NCI-H1694 (cell line): ENCODE measurements at regions not wholly inside any gene's neighbourhood (a gene's known extent, or its start where the extent isn't known, plus 50 kb on each side); places are given as distances from the start of the nearest gene placed in this dataset.

Source experiments
- DNase-seq: peaks from one replicate; lab custom pipeline; 2025; lab: John Stamatoyannopoulos, UW

DNA sequence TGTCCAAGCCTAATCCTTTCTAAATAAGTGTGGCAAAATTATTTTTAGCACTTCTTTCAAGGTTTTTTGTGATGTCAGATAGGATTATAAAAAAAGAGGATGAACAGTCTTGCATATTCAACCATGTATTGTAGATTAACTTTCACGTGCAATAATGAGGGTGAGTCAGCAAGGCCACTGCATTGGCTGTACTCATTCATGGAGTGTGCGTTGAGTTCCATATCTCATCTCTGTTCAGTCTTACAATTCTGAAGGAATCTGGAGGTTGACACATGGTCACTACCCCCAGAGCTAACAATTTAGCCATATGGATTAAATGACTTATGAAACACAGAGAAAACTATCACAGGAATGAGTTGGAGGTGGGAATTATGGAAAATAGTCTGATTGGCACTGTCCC lies 810.5 kb downstream of the SLC4A3 start:
- DNase-seq = no peak

- DNase-seq = no peak
Observed at GRCh38 chr2:220440731-220441130, 813.3 kb downstream of the SLC4A3 start.

DNA sequence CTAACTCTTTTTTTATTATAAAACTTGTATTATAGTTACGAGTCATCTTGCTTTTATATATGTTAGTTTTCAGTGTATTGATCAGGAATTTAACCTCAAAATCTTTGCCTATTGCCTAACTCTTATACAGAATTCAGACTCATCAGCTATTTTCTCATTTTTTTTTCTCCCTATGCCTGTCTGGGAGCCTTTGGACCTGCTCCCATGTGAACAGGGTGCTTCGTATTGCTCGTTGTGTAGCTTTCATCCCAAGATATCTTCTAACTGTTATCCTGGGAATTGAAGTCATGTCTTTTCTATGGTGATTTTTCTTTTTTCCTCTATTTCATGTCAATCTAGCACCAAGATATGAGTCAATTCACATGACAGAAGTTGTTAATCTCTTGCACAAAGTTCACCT lies 814.0 kb downstream of the SLC4A3 start:
- no peak for DNase-seq

DNA sequence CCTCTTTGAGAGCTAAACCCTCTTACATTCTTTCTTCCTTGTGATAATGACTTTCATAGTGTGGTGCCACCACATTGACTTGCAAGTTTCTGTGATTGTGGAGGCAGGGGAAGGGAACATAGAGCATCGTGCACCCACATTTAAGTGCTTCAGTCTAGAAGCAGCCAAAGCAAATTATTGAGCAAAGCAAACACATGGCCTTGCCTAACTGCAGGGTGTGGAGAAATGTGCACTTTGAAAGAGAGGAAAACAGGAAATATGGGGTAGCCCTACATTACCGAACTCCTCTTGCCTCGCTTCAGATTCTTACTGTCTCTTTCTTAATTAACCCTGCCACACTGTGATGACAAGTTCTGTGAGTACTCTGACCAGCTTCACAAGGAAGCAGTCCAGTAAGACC lies 814.6 kb downstream of the SLC4A3 start:
- no peak for DNase-seq

- no peak for DNase-seq
Observed at GRCh38 chr2:220445429-220446105, 818.1 kb downstream of the SLC4A3 start.

GRCh38 chr2:220446106-220446712 lies 818.8 kb downstream of the SLC4A3 start:
- DNase-seq = no peak

DNA sequence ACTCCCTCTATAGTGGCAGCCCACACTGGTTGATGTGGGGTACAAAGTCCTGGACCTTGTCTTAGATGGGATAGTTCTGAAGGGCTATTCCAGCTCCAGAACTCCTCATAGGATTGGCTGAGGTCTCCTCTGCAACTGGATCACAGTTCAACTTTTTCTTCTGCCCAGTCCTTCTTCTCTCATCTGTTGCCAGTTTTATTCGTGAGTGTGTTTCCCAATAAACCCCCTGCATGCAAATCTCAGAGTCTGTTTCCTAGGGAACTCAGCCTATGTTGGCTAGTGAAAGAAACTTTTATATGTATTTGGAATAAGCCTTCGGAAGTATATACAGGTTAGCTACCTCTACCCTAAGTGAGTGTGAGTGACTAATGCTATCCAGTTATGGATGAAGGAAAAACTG lies 823.4 kb downstream of the SLC4A3 start:
- no peak for DNase-seq

DNA sequence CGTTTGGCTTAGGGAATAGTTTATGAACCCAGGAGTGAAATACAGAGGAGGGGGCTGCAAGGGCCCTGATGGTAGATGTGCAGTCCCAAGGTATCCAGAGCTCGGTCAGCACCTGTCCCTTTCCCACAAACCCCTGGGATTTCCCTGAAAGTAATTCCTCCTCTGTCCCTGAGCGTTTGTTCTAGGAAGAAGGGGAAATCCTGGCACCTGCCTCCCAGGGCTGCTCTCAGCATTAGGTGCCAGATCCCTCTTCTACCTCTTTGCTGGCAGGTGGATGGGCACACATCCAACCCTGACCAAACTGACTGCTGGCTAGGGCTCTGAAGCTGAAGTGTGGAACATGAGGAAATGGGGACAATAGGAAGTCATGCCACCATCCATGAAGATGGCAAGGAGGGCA lies 824.0 kb downstream of the SLC4A3 start:
- no peak for DNase-seq

DNA sequence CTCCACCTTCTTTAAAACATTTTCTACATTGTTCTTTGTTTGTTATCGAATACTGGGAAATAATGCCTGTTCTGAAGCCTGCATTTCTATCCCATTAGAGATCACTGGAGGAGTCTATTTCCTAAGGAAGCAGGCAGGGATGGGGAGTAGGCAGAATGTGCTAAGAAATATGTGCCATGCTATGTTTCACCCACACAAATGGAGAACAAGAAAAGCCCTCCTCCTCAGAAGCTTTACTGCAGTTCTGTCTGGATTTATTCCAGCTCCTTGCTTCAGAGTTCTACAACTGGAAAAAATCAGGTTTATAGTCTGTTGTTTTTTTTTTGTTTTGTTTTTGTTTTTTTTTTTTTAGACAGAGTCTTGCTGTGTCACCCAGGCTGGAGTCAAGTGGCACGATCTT lies 825.1 kb downstream of the SLC4A3 start:
- DNase-seq = no peak

GRCh38 chr2:220455351-220455990 lies 828.0 kb downstream of the SLC4A3 start:
- DNase-seq = no peak

- no peak for DNase-seq
Observed at GRCh38 chr2:220458051-220458450, 830.6 kb downstream of the SLC4A3 start.

GRCh38 chr2:220460257-220460985 lies 833.0 kb downstream of the SLC4A3 start:
- no peak for DNase-seq

DNA sequence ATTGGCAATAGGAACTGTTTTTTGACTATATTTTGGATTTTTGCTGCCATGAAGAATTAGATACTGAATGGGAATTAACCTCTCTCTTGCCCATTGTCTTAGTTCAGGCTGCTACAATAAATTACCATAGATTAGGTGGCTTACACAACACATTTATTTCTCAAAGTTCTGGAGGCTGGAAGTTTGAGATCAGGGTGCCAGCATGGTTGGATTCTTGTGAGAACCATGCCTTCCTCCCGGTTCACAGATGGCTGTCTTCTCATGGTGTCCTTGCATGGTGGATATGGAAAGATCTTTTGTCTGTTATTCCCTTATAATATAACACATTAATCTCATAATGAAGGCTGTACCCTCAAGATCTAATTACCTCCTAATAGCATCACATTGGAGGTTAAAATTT lies 836.4 kb downstream of the SLC4A3 start:
- no peak for DNase-seq

DNA sequence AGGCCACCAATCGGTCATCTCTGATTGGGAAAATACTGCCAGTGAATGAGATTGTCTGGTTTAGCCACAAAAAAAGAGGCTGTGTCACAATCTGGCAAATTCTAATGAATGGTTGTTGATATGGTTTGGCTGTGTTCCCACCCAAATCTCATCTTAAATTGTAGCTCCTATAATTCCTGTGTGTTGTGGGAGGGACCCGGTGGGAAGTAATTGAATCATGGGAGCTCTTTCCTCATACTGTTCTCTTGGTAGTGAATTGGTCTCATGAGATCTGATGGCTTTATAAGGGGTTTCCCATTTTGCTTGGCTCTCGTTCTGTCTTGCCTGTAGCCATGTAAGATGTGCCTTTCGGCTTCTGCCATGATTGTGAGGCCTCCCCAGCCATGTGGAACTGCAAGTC lies 838.3 kb downstream of the SLC4A3 start:
- DNase-seq = no peak

DNA sequence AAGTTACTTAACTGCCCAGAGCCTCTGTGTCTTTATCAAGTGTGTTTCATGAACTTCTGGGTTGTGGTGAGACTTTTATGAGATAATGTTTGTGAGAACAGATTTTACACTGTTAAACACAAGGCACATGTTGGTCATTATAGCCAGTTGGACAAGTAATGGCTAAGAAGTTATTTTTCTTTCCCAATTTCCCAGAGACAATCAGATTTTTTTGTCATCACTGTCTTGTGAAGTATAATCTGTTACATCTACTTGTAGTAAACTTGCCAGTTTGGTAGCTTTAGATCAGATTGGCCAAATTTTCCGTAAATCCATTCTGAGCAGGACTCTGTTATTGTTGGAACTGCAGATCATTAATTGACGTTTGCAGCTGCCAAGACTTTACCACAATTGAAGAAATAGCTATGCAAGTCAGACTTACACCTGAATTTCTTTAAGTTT lies 838.8 kb downstream of the SLC4A3 start:
- no peak for DNase-seq

DNA sequence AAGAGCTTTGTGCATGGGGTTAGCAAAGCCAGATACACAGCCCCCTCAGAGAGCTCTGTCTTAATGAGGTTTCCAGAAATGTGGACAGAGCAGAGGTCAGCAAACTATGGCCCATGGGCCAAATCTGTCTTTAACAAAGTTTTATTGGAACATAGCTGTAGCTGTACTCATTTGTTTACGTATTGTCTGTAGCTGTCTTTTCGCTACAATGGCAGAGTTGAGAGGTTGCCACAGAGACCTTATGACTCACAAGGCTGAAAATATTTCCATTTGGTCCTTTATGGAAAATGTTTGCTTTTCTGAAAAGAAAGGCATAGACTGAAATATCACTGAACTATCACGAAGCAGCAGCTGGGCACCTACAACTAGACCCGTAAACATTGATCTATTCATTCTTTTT lies 841.8 kb downstream of the SLC4A3 start:
- no peak for DNase-seq

DNA sequence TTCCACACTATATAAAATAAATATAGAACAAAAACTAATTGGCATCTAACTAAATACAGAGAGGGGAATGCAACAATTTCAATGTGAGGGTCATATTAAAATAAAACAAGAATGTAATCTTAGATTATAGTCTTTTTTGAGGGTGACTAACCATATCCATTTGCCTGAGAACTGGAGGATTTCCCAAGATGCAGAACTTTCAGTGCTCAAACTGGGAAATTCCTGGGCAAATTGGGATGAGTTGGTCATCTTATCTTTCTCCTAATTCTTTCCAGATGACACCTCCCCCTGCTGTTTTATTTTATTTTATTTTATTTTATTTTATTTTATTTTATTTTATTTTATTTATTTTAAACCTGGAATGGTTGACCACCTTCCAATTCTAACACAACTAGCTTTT lies 846.2 kb downstream of the SLC4A3 start:
- DNase-seq = no peak

DNA sequence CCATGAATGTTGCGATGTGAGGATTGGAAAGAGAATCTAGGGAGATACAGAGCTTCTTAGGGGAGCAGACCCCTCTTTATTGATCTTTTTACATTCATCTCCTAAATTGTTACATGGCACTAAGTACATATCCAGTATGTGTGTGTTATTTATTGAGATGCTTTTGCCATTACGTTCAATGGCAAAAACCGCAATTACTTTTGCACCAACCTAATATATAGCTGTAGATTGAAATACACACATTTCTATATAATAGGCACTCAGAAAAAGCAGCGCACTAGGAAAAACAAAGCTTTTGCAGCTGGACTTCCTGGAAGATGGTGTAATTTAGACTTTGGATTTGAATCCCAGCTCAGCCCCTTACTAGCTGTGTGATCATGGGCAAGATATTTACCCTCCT lies 849.4 kb downstream of the SLC4A3 start:
- DNase-seq = no peak

DNA sequence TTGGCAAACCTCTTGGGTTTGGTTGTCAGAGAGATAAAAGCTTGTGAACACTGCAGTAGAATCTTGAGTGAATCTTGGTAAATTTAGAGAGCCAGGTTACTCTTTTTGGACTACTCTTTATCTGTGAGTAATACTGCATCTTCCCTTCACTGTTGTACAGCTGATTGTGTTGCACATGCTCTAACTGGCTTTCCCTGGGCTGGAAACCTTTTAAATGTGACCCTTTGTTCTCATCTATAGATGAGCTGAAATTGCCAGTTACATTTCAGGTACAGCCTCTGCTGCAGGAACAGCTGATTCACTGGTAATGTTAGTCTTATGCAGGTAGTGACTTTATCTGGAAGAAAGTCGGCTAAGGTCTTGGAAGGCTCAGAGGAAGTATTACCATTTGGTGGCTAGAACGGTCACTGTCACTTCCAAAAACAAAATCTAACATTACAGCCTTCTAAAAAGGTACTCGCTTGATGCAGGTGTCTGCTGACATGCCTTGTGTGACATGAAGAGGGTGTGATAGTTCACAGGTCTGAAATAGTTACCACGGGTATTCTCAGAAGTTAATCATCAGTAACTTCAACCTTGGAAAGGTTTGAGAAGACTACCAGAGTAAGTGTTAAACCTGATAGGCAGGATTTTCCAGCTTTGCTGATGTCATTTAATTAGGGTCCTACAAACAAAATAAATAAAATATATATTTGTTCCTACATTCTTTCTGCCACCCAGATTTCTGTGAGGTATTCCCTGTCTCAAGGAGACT lies 851.1 kb downstream of the SLC4A3 start:
- DNase-seq = no peak

- DNase-seq = no peak
Observed at GRCh38 chr2:220482716-220483115, 855.3 kb downstream of the SLC4A3 start.

GRCh38 chr2:220489121-220489520 lies 861.7 kb downstream of the SLC4A3 start:
- DNase-seq = no peak

- DNase-seq = no peak
Observed at GRCh38 chr2:220491670-220492069, 864.2 kb downstream of the SLC4A3 start.
